ENCODE measurements at regions not wholly inside any gene's neighbourhood (a gene's known extent, or its start where the extent isn't known, plus 50 kb on each side); places are given as distances from the start of the nearest gene placed in this dataset.
"Not testable (repeated sequence)": the region's sequence is repeated elsewhere in the genome, so short reads cannot be mapped to it uniquely, and the experiment has no call there.

GRCh38 chr14:52202151-52202550 is 65.3 kb upstream of the PTGDR start:
- no peak for DNase-seq

DNA sequence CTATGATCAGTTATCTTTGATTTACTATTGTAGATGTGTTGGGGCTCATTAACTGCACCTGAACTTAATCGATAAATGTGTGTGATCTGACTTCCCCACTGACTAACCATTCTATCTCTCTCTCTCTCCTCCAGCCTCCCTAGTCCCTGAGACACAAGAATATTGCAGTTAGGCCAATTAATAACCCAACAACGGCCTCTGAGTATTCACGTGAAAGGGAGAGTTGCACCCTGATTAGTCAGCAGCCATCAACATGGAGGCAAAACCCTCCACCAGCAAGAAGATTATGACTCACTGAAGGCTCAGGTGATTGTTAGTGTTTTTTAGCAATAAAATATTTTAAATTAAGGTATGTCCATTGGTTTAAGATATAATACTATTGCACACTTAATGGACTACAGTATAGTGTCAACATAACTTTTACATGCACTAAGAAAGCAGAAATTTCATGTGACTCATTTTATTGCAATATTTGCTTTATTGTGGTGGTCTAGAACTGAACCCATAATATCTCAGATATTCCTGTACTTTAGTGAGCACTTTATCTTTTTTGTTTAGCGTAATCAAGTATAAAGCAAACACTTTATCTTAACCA is 77.1 kb upstream of the PTGDR start:
- no peak for DNase-seq

DNA sequence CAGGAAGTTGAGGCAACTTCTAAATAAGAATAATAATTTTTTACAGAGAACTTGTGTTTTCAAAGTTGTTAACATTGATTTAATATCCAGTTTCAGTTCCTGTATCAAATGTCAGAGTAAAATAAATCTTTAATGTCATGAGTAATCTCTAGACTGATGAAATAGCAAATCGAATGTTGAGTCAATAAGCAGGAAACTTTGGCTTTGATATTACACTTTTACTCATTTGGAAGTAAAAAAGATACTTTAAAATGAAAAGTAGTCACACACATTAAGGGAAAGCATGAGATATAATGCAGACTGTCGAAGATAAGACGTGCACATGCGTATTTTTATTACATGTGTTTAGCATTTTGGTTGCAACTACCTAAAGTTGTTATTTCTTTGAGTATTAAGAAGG is 78.2 kb upstream of the PTGDR start:
- DNase-seq, result peak in 1 of 5 experiments; percentile 62

DNA sequence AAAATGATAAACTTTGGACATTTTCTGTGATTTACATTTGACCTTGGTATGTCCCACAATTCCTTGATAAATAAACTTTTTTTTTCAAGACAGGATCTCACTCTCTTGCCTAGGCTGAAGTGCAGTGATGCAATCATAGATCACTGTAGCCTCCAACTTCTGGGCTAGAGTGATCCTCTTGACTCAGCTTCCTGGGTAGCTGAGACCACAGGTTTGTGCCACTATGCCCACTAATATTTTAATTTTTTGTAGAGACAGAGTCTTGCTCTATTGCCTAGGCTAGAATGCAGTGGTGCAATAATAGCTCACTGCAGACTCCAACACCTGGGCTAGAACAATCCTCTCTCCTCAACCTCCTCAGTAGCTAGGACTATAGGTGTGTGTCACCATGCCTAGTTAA is 79.1 kb upstream of the PTGDR start:
- peak in 1 of 5 experiments; percentile 14 for DNase-seq

- DNase-seq, result no peak
These were observed 82.3 kb upstream of the PTGDR start for GRCh38 chr14:52185178-52185577.

- DNase-seq, result no peak
These were observed 84.6 kb upstream of the PTGDR start for GRCh38 chr14:52182853-52183252.

DNA sequence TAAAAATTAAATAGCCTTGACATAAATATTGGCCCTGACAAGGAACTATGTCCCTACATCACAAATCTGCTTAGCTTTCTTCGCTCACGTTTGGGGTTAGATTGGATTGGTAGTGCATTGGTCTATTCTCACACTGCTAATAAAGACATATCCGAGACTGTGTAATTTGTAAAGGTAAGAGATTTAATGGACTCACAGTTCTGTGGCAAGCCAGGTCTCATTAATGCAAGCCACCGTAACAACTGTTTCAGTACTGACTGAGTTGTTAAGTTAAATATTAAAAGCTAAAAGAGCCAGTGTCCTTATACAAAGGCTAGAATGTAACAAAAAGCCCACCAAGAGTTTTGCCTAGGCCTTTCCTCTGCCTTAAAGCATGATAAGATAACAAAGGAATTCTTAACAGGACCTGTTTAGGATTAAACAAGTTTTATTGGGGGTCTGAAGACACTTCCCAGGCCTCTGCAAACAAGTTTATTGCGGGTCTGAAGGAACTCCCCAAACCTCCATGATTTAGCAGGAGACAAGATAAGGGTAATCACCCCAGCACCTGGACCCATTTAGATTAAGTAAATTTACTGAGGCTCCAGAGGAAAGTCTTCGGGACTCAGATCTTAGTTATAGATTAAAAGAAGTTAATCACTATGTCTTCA is 88.2 kb upstream of the PTGDR start:
- DNase-seq, result no peak

- peak in 2 of 5 experiments; percentile 78 to 82 for DNase-seq
These were observed 91.5 kb upstream of the PTGDR start for GRCh38 chr14:52175982-52176502.

- not testable (repeated sequence) for DNase-seq
These were observed 95.6 kb upstream of the PTGDR start for GRCh38 chr14:52171932-52172331.

GRCh38 chr14:52166822-52167221 is 98.0 kb upstream of the NID2 start:
- DNase-seq, result no peak

DNA sequence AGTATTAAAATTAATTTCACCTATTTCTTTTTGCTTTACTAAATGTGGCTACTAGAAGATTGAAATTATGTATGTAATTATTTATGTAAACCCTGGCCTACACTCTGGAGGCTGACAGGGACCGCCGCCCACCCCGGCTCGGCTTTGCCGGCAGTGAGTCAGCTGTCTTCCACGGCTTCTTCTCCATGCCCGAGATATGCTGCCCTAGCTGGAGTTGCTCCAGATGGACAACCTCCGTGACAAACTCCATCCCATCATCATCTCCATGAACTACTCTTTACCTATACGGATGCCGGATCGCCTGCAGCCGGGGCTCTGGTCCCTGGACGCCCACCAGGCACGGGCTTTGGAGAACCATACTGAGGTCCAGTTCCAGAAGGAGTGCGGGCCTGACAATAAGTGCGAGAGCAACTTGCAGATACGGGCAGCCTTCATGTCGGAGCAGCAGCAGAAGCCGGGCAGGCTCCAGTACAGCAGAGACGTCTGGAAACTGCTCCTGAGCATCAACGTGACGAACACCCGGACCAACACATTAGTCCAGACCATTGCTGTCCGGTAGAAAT is 86.9 kb upstream of the NID2 start:
- no peak for DNase-seq

GRCh38 chr14:52154992-52155650 is 86.3 kb upstream of the NID2 start:
- DNase-seq, result peak in 1 of 5 experiments; percentile 89

DNA sequence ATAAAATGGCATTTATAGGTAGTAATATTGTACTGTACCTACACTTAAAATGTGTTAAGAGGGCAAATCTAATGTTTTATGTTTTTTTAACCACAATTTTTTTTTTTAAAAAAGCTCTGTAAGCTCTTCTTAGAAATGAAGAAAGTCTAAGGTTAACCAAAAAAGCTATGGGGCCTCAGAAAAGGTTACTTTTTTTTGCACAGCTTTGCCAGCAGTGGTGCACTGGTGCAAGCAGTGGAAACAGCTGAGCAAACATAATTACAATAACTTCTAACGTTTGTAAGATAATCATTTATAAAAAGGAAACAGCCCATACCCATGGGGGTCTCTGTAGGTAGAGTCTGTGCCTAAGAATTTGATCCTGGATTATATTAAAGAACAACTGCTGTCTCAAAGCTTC is 85.1 kb upstream of the NID2 start:
- DNase-seq, result peak in 1 of 5 experiments; percentile 71

- no peak for DNase-seq
These were observed 81.3 kb upstream of the NID2 start for GRCh38 chr14:52150162-52150561.

- DNase-seq, result no peak
These were observed 79.5 kb upstream of the NID2 start for GRCh38 chr14:52148371-52148770.

DNA sequence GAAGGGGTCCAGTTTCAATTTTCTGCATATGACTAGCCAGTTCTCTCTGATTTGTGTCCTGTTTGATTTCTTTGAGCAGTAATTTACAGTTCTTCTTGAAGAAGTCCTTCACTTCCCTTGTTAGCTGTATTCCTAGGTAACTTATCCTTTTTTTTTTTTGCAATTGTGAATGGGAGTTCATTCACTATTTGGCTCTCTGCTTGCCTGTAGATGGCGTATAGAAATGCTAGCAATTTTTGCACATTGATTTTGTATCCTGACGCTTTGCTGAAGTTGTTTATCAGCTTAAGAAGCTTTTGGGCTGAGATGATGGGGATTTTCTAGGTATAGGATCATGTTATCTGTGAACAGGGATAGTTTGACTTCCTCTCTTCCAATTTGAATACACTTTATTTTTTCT is 77.6 kb upstream of the NID2 start:
- peak in 1 of 5 experiments; percentile 5 for DNase-seq

DNA sequence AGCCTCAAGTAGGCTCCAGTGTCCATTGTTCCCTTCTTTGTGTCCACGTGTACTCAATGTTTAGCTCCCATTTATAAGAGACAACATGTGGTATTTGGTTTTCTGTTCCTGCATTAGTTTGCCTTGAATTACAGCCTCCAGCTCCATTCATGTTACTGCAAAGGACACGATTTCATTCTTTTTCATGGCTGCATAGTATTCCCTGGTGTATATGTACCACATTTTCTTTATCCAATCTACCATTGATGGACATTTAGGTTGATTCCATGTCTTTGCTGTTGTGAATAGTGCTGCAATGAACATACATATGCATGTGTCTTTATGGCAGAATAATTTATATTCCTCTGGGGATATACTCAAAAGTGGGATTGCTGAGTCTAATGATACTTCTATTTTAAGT is 75.2 kb upstream of the NID2 start:
- DNase-seq, result not testable (repeated sequence)

DNA sequence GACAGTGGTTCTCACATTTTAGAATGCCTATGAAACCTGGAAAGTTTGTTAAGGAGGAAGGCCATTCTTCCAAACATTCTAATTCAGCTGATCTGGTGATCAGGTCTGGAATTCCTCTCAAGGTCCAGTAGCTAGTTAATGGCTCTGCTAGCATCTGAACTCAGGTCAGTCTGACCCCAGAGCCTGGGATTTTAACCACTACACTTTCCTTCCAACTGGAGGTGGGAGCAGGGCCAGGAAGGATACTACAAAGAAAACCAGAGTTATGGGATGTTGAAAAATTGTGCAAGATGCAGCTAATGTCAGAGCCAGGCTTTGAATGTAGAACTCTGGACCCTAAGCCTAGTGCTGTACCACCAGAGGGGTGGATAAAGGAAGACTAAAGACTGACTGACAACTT is 73.6 kb upstream of the NID2 start:
- no peak for DNase-seq

DNA sequence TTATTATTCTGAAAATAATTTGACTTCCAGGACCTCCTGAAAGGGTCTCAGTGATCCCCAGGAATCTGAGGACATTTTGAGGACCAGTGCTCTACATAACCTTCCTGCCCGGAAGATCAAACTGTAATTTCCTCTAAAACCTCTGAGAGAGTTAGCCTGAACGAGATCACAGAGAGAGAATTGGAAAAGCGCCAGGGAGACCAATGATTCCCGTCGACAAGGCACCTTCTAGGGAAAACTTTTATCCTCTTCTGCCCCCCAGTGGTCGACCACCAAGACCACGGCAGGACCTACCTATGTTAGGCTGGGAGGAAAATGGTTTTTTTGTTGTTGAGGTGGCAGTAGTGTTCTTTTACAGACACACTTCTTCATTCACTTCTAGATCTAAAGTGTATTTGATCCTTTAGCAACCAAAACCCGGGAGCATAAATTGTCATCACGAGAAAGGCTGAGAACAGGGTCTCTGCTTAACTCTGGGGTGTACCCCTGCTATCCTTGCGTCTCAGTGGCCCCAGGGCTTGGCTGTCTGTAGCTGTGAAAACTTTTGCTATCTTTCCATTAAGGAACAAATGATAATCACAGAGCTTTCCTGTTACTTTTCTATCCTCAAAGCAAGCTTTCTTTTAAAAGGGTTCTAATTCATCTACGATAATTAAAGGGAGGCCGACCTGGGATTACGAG is 62.9 kb upstream of the NID2 start:
- DNase-seq, result peak in 2 of 5 experiments; percentile 32 to 38

GRCh38 chr14:52129721-52130120 is 60.9 kb upstream of the NID2 start:
- DNase-seq, result no peak

DNA sequence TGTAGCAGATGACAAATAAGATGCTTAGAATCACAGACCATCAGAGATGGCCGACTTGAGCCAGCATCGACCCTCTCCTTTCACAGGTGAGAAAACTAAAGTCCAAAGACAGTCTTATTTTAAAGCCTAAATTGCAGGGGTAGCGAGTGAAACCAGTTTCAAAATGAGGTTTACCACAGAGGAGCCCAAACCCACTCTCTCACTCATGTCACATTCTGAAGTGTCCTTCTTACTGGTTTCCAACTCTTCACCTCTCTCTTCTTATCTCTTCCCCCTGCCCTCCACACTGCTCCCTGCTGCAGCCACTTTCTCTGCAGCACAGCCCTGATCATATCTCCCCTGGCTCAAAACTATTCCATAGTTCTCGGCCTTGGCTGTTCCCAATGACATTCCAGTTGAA is 57.0 kb upstream of the NID2 start:
- peak in 2 of 5 experiments; percentile 5 to 28 for DNase-seq

GRCh38 chr14:52124791-52125684 is 56.2 kb upstream of the NID2 start:
- peak in 2 of 5 experiments; percentile 10 to 15 for DNase-seq
